Left lung (tissue), 4 donors: ENCODE measurements at regions not wholly inside any gene's neighbourhood (a gene's known extent, or its start where the extent isn't known, plus 50 kb on each side); places are given as distances from the start of the nearest gene placed in this dataset.

ENCODE experiments used
- ATAC-seq: fragments of 200-7000 bp; cut with Tn5 transposase; one replicate; pipeline ENCODE4 v1.9.1; 2020; ENCODE audit warnings: moderate library complexity
- DNase-seq, 4 donors: peaks; one replicate each; pipeline ENCODE4 v3.0.0-alpha.2; 2013 to 2020
- H3K27ac ChIP-seq, 2 donors: fragments of 200-600 bp; sonication (generic) in 1 of 2; one replicate each; pipeline versions ENCODE4 v1.5.0 to v1.8.0; 2020 to 2021
- H3K27me3 ChIP-seq, 2 donors: fragments of 200-600 bp; sonication (generic) in 1 of 2; one replicate each; pipeline versions ENCODE4 v1.5.0 to v1.8.0; 2020 to 2021
- H3K36me3 ChIP-seq, 2 donors: fragments of 200-600 bp; sonication (generic) in 1 of 2; one replicate each; pipeline versions ENCODE4 v1.5.0 to v1.8.0; 2020 to 2021
- H3K4me1 ChIP-seq, 2 donors: fragments of 200-600 bp; one replicate each; pipeline ENCODE4 v1.8.0; 2021
- H3K4me3 ChIP-seq, 2 donors: fragments of 200-600 bp; sonication (generic) in 1 of 2; one replicate each; pipeline versions ENCODE4 v1.5.0 to v1.8.0; 2020 to 2021; ENCODE audit warnings: mild to moderate bottlenecking in 1 of 2
- H3K9me3 ChIP-seq, 2 donors: fragments of 200-600 bp; sonication (generic) in 1 of 2; one replicate each; pipeline versions ENCODE4 v1.5.0 to v1.8.0; 2020 to 2021
- CTCF ChIP-seq, 2 donors: fragments of 200-600 bp; sonication (generic) in 1 of 2; IDR thresholded peaks; one replicate each; pipeline versions ENCODE4 v1.5.0 to v1.8.0; 2021; ENCODE audit warnings: antibody characterized with exemption in 2 of 2
- intact Hi-C, 2 donors: fragments of 100-400 bp; cut with DNase I; formaldehyde crosslinking; loops; one replicate each; pipeline versions ENCODE4 v1.11.2 to v1.14.2; 2022
- donor health status: DM: no; HTN: yes; CAD: no.
- donor health status: DM: no; HTN: no; CAD: no.

GRCh38 chrX:10707773-10708172 lies 87.4 kb upstream of the MID1 start:
- Histone ChIP-seq H3K4me1 (no peaks in the 10 kb centered on the region), H3K27ac (no peak overlapping the region), H3K4me3 (no peak overlapping the region), H3K27me3 (no peaks in the 10 kb centered on the region), H3K9me3 (no peaks in the 10 kb centered on the region), H3K36me3 (no peaks in the 10 kb centered on the region)
- ATAC-seq (no peak), DNase-seq (no peak)
- no peak for TF ChIP-seq CTCF (IDR thresholded peaks at IDR 0.05)
- intact Hi-C loops, result no loop called here

- H3K27me3 ChIP-seq, result no peaks in the 10 kb centered on the region
- no peaks in the 10 kb centered on the region for H3K9me3 ChIP-seq
- H3K36me3 ChIP-seq, result no peaks in the 10 kb centered on the region
- TF ChIP-seq CTCF (IDR thresholded peaks at IDR 0.05), result no peak
- intact Hi-C loops, result no loop called here
- DNase-seq (no peak), ATAC-seq (no peak)
- no peak overlapping the region for H3K27ac ChIP-seq
- no peak overlapping the region for H3K4me3 ChIP-seq
- no peaks in the 10 kb centered on the region for H3K4me1 ChIP-seq
These were observed 88.9 kb upstream of the MID1 start for GRCh38 chrX:10709276-10709675.

- TF ChIP-seq CTCF (IDR thresholded peaks at IDR 0.05), result no peak
- DNase-seq (no peak), ATAC-seq (no peak)
- Histone ChIP-seq H3K27me3 (no peaks in the 10 kb centered on the region), H3K27ac (no peak overlapping the region), H3K4me3 (no peak overlapping the region), H3K36me3 (no peaks in the 10 kb centered on the region), H3K9me3 (no peaks in the 10 kb centered on the region), H3K4me1 (no peaks in the 10 kb centered on the region)
- intact Hi-C loops, result no loop called here
These were observed 94.1 kb upstream of the MID1 start for GRCh38 chrX:10714531-10714930.

- H3K4me1 ChIP-seq, result no peaks in the 10 kb centered on the region
- no peaks in the 10 kb centered on the region for H3K27me3 ChIP-seq
- H3K36me3 ChIP-seq, result no peaks in the 10 kb centered on the region
- H3K9me3 ChIP-seq, result no peaks in the 10 kb centered on the region
- intact Hi-C loops, result no loop called here
- TF ChIP-seq CTCF (IDR thresholded peaks at IDR 0.05), result peak; percentile 52 to 85
- no peak overlapping the region for H3K27ac ChIP-seq
- peak; percentile 95 for ATAC-seq
- peak in 2 of 4 donors; percentile 44 to 51 for DNase-seq
- H3K4me3 ChIP-seq, result no peak overlapping the region
These were observed 102.5 kb upstream of the MID1 start for GRCh38 chrX:10722851-10723250.

- no peaks in the 10 kb centered on the region for H3K4me1 ChIP-seq
- no peaks in the 10 kb centered on the region for H3K27me3 ChIP-seq
- H3K9me3 ChIP-seq, result no peaks in the 10 kb centered on the region
- intact Hi-C loops, result no loop called here
- peak in 1 of 2 donors; percentile 18 for TF ChIP-seq CTCF (IDR thresholded peaks at IDR 0.05)
- no peak for ATAC-seq
- DNase-seq, result no peak
- H3K4me3 ChIP-seq, result no peak overlapping the region
- H3K27ac ChIP-seq, result no peak overlapping the region
- no peaks in the 10 kb centered on the region for H3K36me3 ChIP-seq
These were observed 104.7 kb upstream of the MID1 start for GRCh38 chrX:10725071-10725470.
